ENCODE measurements at regions not wholly inside any gene's neighbourhood (a gene's known extent, or its start where the extent isn't known, plus 50 kb on each side); places are given as distances from the start of the nearest gene placed in this dataset.

DNA sequence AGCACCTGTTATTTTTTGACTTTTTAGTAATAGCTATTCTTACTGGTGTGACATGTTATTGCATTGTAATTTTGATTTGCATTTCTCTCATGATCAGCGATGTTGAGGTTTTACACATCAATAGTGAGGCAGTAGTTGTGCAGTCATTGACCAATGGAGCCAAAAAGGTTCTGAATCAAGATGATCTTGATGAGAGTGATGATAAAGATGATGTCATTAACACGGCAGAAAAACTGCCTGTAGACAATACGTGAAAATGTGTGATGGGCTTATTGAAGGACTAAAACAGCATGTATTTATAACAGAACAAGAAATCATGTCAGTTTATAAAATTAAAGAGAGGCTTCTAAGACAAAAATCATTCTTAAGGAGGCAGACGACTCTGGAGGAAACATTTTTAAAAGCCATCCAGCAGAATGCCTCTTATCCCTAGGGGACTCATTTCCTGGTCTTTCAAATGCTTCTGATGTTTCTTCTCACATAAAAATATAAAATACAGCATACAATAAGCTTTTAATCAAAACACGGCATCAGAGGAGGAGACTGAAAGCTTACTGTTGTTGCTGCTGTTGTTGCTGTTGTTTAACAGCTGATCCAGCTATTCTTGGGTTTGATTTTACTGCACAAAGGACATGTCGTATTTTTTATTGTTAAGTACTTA is 400.3 kb downstream of the LTN1 start:
- Histone ChIP-seq H2AFZ (ENCODE audit: low read depth, low read length) (no peak overlapping the region), H3K4me1 (ENCODE audit: insufficient read depth, low read length) (no peaks in the 10 kb centered on the region), H4K20me1 (ENCODE audit: insufficient read depth, low read length) (no peaks in the 10 kb centered on the region), H3K9me3 (ENCODE audit: insufficient read depth, low read length, severe bottlenecking) (peaks cover 3% of the 10 kb centered on the region), H3K9ac (ENCODE audit: low read depth, low read length) (no peak overlapping the region), H3K4me3 (ENCODE audit: low read depth in 1 of 2, low read length in 2 of 2) (no peak overlapping the region), H3K27me3 (ENCODE audit: insufficient read depth, low read length, poor library complexity) (no peaks in the 10 kb centered on the region), H3K27ac (ENCODE audit: low read length) (no peak overlapping the region), H3K4me2 (ENCODE audit: insufficient read depth, low read length) (no peak overlapping the region), H3K79me2 (ENCODE audit: insufficient read depth, low read length) (no peaks in the 10 kb centered on the region), H3K36me3 (ENCODE audit: insufficient read depth, low read length) (no peaks in the 10 kb centered on the region)
- DNase-seq (no peak), ATAC-seq (ENCODE audit: insufficient read depth, low read depth) (no peak)
- TF ChIP-seq, protein P1, sequence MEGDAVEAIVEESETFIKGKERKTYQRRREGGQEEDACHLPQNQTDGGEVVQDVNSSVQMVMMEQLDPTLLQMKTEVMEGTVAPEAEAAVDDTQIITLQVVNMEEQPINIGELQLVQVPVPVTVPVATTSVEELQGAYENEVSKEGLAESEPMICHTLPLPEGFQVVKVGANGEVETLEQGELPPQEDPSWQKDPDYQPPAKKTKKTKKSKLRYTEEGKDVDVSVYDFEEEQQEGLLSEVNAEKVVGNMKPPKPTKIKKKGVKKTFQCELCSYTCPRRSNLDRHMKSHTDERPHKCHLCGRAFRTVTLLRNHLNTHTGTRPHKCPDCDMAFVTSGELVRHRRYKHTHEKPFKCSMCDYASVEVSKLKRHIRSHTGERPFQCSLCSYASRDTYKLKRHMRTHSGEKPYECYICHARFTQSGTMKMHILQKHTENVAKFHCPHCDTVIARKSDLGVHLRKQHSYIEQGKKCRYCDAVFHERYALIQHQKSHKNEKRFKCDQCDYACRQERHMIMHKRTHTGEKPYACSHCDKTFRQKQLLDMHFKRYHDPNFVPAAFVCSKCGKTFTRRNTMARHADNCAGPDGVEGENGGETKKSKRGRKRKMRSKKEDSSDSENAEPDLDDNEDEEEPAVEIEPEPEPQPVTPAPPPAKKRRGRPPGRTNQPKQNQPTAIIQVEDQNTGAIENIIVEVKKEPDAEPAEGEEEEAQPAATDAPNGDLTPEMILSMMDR (IDR thresholded peaks at IDR 0.05; ENCODE audit: borderline replicate concordance, extremely low read depth, low read length, poor library complexity, severe bottlenecking) = no peak
- no peak for TF ChIP-seq EZH2 (IDR thresholded peaks at IDR 0.05; ENCODE audit: borderline replicate concordance, low read depth, low read length, severe bottlenecking)

DNA sequence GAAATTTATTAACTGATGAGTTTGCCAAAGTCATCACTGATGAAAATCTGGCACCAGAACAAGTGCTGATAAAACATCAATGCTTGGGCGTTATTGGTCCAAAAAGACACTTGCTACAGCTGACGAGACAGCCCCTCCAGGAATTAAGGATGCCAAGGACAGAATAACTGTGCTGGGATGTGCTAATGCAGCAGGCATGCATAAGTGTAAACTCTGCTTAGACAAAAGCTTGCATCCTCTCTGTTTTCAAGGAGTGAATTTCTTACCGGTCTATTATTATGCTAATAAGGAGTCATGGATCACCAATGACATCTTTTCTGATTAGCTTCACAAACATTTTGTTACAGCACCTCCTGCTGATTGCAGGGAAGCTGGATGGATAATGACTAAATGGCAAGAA is 402.0 kb downstream of the LTN1 start:
- TF ChIP-seq EZH2 (IDR thresholded peaks at IDR 0.05; ENCODE audit: borderline replicate concordance, low read depth, low read length, severe bottlenecking) = no peak
- TF ChIP-seq, protein P1 (IDR thresholded peaks at IDR 0.05; ENCODE audit: borderline replicate concordance, extremely low read depth, low read length, poor library complexity, severe bottlenecking) = no peak
- H3K9me3 ChIP-seq (ENCODE audit: insufficient read depth, low read length, severe bottlenecking) = no peaks in the 10 kb centered on the region
- no peaks in the 10 kb centered on the region for H3K4me1 ChIP-seq (ENCODE audit: insufficient read depth, low read length)
- no peak overlapping the region for H3K27ac ChIP-seq (ENCODE audit: low read length)
- no peaks in the 10 kb centered on the region for H4K20me1 ChIP-seq (ENCODE audit: insufficient read depth, low read length)
- H3K36me3 ChIP-seq (ENCODE audit: insufficient read depth, low read length) = no peaks in the 10 kb centered on the region
- no peak overlapping the region for H3K4me3 ChIP-seq (ENCODE audit: low read depth in 1 of 2, low read length in 2 of 2)
- no peaks in the 10 kb centered on the region for H3K79me2 ChIP-seq (ENCODE audit: insufficient read depth, low read length)
- H2AFZ ChIP-seq (ENCODE audit: low read depth, low read length) = no peak overlapping the region
- ATAC-seq (ENCODE audit: insufficient read depth, low read depth) (no peak), DNase-seq (no peak)
- H3K9ac ChIP-seq (ENCODE audit: low read depth, low read length) = no peak overlapping the region
- no peaks in the 10 kb centered on the region for H3K27me3 ChIP-seq (ENCODE audit: insufficient read depth, low read length, poor library complexity)
- no peak overlapping the region for H3K4me2 ChIP-seq (ENCODE audit: insufficient read depth, low read length)

DNA sequence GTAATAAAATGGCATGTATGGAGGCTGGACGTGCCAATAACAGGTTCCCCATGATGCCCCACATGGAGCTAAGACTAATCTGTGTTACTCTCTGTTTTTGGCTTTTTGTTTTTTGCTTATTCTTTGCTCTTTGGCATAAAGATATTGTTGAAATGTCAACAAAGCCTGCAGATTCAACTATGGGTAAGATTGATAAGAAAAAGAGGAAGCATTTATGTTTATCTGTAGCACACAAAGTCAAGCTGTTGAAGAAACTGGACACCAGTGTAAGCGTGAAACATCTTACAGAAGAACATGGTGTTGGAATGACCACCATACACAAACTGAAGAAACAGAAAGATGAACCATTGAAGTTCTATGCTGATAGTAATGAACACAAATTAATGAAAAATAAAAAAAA is 402.7 kb downstream of the LTN1 start:
- H3K4me2 ChIP-seq (ENCODE audit: insufficient read depth, low read length) = no peak overlapping the region
- no peak overlapping the region for H3K4me3 ChIP-seq (ENCODE audit: low read depth in 1 of 2, low read length in 2 of 2)
- DNase-seq = no peak
- H3K27ac ChIP-seq (ENCODE audit: low read length) = no peak overlapping the region
- no peak overlapping the region for H3K9ac ChIP-seq (ENCODE audit: low read depth, low read length)
- TF ChIP-seq, protein P1 (IDR thresholded peaks at IDR 0.05; ENCODE audit: borderline replicate concordance, extremely low read depth, low read length, poor library complexity, severe bottlenecking) = no peak
- no peak for TF ChIP-seq EZH2 (IDR thresholded peaks at IDR 0.05; ENCODE audit: borderline replicate concordance, low read depth, low read length, severe bottlenecking)
- no peaks in the 10 kb centered on the region for H3K27me3 ChIP-seq (ENCODE audit: insufficient read depth, low read length, poor library complexity)
- H3K79me2 ChIP-seq (ENCODE audit: insufficient read depth, low read length) = no peaks in the 10 kb centered on the region
- no peaks in the 10 kb centered on the region for H3K4me1 ChIP-seq (ENCODE audit: insufficient read depth, low read length)
- H4K20me1 ChIP-seq (ENCODE audit: insufficient read depth, low read length) = no peaks in the 10 kb centered on the region
- no peaks in the 10 kb centered on the region for H3K9me3 ChIP-seq (ENCODE audit: insufficient read depth, low read length, severe bottlenecking)
- no peak overlapping the region for H2AFZ ChIP-seq (ENCODE audit: low read depth, low read length)
- H3K36me3 ChIP-seq (ENCODE audit: insufficient read depth, low read length) = no peaks in the 10 kb centered on the region
- ATAC-seq (ENCODE audit: insufficient read depth, low read depth) = no peak
